Stimulated activated naive CD4-positive, alpha-beta T cell treated with Interleukin-2 at 50 U/mL for 16 hours (primary cell): ENCODE measurements at regions not wholly inside any gene's neighbourhood (a gene's known extent, or its start where the extent isn't known, plus 50 kb on each side); places are given as distances from the start of the nearest gene placed in this dataset.

Experiments
- DNase-seq: peaks from one replicate; lab custom pipeline; 2025; lab: John Stamatoyannopoulos, UW

DNA sequence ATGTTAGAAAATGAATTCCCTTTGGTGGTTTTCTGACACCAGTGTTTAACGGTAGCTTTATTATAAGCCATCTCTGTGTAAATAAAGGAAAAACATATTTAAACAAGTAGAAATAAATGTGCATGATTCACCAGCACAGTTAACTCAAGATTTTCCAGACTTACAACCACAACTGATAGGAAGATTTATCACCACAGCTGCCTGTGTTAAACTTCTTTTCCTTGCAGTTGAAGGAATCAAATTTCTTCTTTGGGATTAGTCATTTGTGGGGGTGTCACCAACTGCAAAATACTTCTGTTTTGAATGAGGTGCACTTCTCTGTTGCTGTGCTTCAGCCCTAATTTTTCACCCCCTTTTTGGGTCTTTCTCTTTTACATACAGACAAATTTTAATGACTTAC, 128.1 kb upstream of the STK26 start:
- DNase-seq: no peak

DNA sequence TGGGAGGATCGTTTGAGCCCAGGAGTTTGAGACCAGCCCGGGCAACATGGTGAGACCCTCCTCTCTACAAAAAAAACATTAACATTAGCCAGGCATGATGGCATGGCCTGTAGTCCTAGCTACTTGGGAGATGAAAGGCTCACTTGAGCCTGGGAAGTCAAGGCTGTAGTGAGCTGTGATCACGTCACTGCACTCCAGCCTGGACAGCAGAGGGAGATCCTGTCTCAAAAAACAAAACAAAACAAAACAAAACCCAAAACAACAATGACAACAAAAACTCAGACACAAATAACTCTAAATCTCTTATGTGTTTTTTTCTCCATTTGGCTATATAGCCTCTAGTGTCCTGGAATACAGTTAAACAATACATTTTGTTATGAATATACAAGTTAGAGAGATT, 127.3 kb upstream of the STK26 start:
- DNase-seq: no peak

DNA sequence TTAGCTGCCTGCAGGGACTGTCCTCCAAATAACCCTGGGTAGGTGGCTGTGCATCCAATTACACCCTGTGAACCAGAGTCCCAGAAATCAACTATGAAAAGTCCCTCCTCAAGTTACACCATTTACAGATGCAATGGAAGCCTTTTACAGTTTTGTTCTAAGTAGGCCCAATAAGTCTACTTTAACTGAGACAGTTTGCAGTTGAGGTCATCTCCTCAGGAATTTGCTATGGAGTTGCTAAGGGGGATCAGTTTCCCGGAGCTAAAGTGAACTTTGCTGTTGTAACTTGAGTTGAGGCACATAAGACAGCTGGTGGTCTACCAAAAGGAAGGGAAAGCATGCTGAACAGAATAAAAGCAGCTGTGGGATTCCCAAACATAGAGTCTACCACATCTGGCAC, 121.6 kb upstream of the STK26 start:
- no peak for DNase-seq

DNA sequence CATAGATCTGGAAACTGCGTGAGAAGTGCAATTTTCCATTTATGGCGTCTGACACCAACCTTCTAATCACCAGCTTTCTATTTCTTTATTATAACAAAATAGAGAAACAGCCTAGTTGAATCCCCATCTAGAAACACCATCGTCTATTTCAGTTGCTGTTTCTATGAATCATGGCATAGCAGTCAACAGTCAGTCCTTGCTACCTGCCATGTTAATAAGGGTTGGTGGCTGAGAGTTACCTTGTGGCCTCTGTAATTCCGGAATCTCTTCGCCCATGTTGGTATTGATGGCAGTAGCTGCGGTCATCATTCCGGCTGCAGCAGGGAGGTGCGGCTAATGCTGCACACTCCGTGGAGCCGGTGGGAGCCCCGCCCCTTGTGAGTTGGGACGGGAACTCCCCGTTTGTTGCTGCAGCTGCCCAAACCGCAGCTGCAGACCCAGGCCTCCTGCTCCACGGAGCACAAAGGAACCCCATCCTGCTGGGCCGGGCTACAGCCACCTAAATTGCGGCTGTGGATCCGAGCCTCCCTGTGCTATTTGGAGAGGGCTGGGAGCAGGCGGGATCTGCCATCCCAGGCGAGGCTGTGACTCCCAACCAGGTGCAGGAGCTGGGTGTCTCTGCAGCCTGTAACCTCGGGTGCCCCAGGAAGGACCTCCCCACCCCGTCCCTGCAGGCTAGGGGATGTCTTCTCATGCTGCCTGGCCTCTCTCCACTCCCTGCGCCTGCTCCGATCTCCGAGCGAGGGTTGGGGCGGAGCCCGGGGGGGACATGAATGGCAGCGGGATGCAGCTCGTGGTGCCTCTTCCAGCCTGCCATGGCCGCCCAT, 115.4 kb upstream of the STK26 start:
- no peak for DNase-seq

DNA sequence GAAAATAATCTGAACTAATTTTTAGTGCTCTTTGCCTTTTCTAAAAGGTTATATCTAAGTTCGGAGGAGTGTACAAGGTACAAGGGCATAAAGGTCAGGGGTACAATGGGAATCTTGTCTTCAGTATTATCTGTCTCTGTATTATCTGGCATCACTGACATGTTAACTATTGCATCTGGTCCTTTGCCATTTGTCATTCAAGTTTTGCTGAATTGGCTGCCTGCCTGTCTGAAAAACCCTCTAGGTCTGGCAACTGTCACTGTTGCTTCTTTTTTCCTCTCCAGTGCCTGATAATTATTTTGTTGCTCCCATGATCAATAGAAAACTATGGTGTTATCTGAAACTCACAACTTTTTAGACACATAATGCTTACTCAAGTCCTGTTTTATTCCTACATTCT, 112.5 kb upstream of the STK26 start:
- no peak for DNase-seq

DNA sequence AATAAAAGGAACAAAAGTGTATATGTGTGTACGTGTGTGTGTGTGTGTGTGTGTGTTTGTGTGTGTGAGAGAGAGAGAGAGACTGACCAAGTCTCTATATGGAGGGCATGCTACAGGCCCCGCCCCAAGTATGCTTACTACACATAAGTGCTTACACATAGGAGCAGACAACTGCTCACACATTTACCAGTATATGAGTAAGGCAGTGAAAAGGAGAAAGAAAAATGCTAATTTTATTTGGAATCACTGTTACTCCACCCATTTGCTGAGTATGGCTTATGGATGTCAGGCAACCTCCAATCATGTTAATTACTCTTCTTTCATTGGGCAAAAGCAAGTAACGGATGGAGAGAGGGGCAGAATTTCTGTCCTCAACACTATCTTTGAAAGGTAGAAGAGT, 107.6 kb upstream of the STK26 start:
- DNase-seq: no peak

DNA sequence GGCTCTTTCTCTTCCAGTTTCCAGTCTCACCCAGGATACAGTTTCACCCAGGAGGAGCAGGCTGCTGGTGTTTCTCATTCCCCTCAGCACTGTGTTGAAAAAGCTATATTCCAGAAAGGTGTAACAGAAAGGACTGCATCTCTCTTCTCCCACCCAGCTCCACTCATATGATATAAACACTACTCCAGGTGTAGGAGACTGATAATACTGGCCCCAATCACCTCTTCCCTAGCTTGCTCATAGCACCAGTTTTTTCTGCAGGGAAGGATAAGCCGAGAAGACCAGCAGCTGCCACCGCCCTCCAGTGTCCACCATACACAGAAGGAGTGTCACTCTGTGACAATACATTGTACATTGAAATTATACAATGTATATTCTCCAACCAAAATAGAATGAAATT, 105.5 kb upstream of the STK26 start:
- no peak for DNase-seq

DNA sequence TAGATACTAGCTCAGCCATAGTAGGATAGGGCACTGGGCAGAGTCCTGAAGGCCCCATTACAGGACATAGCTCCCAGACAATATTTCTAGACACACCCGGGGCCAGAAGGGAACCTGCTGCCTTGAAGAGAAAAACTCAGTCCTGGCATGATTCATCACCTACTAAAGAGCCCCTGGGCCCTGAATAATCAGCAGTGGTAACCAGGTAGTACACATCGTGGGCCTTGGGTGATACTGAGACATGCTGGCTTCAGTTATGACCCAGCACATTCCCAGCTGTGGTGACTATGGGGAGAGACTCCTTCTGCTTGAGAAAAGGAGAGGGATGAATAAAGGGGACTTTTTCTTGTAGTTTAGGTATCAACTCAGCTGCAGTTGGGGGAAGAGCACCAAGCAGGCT, 104.3 kb upstream of the STK26 start:
- DNase-seq: no peak

DNA sequence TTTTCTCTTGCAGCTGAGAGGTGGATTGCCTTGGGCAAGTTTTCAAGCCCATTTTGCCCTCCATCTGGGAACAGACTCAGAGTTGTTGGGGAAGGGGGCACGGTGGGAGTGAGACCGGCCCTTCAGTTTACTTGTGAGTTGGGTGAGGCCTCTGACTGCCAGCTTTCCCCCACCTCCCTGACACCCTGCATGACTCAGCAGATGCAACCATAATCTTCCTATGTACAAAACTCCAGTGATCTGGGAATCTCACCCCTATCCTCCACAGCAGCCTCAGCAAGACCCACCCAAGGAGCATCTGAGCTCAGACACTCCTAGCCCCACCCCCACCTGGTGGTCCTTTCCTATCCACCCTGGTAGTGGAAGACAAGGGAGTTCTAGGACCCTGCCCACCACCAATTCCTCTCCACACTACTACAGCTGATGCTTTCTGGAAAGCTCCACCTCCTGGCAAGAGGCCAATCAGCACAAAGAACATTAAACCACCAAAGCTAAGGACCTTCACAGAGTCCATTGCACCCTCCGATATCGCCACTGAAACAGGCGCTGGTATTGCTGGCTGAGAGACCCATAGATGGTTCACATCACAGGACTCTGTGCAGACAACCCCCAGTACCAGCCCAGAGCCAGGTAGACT, 99.4 kb upstream of the STK26 start:
- no peak for DNase-seq

DNA sequence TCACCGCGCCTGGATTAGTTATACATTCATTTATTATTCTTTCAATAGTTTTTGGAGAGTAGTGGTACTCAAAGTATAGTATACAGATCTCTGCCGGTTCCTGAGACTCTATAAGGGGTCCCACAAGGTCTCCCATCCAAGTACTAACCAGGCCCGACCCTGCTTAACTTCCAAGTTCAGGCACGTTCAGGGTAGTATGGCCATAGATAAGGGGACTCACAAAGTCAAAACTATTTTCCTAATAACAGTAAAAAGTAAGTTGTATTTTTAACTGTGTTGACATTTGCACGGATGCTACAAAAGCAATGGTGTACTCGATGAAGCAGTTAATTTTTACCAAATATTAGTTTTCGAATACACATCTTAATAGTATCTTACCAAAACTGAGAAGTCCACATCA, 84.4 kb upstream of the STK26 start:
- DNase-seq: no peak

DNA sequence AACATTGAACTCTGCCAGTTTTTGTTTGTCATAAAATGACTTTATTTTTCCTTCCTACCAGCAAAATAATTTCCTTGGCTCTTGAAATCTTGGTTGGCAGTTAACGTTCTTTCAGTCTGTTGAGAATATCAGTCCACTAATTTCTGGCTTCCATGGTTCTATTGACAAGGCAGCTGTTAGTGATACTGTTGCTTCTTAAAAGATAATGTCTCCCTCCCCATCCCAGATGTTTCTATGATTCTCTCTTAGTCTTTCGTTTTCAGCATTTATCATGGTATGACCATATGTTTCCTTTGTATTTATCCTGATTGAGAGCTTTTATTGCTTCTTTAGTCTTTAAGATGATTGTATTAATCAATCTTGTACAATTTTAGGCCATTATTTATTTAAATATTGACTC, 81.1 kb upstream of the STK26 start:
- no peak for DNase-seq

DNA sequence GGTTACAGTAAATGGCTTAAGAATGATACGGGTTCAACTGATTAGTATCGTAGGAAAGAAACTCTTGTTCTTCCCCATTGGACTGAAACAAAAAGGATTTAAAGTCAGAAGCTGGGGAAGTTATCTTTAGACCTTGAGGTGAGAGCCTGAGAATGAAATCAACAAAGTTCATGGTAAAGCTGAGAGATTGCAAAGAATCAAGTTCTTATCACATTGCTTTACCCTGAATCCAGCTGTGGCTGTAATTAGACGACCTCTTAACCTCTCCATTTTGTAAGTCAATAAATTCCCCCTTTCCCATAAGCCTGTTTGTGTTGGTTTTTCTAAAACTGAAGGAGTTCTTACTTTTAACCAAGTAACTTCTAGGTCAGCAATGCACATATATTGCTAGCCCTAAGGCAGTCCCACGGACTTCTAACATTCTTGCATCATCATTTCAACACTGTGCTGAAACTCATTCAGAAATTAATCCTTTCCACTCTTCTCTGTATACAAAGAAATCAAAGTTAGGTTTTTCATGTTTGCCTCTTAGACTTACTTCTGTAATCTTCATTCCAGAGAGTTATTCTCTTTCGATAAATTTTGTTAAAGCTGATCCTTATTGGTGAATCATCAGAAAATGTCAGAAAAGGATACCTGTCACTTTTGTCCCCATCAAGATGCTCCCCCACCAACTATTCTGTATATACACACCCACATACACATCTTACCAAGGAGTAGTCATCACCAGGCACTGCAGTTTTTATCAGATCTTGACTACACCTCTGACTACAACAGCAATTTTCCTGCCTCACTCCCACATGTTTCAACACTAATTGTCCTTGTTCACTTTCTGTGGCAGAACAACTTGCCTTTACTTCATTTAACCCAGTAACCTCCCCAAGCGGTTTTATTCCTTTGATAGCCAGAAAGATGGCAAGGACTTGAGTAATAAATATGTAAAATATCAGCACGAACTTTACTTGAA, 77.9 kb upstream of the STK26 start:
- DNase-seq: no peak

DNA sequence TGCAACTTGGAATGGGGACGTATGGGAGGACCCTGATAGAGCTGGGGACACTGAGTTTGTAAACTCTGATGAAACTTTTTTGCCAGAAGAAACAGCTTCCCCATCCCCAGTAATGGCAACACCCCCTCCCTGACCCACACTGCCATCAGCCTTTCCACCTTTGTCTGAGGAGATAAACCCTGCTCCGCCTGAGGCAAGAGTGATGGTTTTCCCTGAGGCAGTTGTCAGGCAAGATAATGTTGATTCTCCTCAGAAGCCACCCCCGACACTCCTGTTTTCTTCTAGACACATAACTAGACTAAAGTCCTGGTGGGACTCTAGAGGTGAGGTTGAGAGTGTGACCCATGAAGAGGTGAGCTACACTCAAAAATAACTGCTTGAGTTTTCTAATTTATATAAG, 71.9 kb upstream of the STK26 start:
- no peak for DNase-seq

DNA sequence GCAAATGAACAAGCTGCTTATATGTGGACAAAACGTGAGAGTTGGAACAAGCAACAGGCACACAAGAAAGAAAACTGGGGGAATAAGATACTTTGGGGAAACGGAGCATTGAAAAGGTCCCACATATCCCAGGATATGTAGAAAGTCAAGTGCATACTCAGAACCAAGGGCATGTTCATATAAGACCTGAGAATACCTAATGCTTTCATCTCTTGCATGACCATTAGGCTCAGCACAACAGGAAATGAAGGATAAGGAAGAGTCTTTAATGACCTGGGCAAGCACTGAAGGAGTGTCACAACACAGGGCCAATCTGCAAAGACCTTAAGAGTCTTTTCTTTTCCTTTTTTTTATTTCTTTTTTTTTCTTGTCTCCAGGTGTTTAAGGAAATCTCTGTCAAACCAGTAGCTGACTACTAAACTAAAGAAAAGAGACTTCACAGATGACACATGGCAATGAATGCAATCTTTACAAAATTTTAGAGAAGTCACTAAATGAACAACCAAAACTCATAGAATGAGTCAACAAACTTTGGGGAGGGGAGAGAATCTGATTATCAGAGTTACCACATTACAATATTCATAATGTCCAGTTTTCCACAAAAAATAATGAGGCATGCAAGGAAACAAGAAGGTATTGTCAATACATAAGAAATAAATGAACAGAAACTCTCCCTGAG, 67.9 kb upstream of the STK26 start:
- DNase-seq: no peak

DNA sequence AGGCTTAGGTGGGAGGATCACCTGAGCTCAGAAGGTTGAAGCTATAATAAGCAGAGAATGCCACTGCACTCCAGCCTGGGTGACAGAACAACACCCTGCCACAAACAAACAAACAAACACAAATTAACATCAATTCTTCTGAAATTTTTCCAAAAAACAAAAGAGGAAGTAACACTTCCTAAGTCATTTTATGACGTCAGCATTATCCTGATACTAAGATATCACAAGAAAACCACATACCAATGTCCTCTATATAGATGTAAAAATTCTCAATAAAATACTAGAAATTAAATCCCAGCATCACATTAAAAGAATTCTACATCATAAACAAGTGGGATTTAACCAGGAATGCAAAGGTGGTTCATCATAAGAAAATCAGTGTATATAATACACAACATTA, 64.4 kb upstream of the STK26 start:
- DNase-seq: no peak

DNA sequence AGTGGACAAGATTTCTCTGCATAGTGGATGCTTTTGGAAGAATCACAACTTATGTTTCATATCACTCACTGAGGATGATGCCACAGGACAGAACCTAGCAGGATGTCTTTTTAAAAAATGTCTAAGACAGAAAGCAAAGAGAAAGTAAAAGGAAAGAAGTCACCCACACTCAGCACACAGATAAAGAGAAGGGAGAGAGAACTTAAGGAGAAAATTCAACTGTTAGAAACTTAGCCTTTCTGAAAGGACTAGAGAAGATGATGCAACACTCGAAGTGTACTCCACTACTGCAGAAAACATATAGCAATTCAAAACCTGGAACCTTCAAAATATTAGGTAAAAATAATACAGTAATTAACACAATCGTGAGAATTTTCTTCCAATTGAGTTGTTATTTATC, 52.8 kb upstream of the STK26 start:
- no peak for DNase-seq
